ENCODE measurements at regions not wholly inside any gene's neighbourhood (a gene's known extent, or its start where the extent isn't known, plus 50 kb on each side); places are given as distances from the start of the nearest gene placed in this dataset.
A peak's percentile ranks its signal among the peaks of the same experiment; 100 is the strongest.

DNA sequence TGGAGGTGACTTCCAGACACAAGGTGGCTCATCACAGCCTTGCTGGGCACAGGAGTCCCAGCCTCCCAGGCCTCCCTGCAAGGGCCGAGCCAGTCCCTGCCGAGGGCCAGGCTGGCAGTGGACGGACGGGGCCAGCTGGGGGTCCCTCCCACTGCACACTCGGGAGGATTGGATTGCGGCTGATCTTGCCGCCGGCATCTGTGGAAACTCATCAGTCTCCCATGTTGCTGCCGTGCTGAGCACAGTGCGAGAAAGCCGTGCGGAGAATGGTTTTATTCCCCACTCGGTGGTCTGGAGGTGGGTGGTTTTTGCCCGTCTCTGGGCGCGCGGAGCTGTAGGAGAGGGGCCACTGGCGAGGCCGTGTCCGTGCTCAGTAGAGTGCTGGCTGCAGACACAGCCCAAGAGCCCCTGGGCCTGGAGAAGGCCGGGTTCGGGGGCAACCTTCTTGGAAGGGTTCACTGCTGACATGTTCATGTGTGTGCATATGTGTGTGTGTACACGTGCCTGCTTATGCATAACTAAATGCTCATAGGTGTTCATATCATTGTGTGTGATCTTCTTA is 1246.4 kb downstream of the BRD1 start:
- 74 to 83% (median 81%) methylated on average over 21 to 23 of the region's 23 CpGs for WGBS, 5 donors
- H3K27me3 ChIP-seq, result peaks cover 6 to 40% (median 12%) of the 10 kb centered on the region in 3 donors
- no peak for DNase-seq
- TF ChIP-seq, protein P1, sequence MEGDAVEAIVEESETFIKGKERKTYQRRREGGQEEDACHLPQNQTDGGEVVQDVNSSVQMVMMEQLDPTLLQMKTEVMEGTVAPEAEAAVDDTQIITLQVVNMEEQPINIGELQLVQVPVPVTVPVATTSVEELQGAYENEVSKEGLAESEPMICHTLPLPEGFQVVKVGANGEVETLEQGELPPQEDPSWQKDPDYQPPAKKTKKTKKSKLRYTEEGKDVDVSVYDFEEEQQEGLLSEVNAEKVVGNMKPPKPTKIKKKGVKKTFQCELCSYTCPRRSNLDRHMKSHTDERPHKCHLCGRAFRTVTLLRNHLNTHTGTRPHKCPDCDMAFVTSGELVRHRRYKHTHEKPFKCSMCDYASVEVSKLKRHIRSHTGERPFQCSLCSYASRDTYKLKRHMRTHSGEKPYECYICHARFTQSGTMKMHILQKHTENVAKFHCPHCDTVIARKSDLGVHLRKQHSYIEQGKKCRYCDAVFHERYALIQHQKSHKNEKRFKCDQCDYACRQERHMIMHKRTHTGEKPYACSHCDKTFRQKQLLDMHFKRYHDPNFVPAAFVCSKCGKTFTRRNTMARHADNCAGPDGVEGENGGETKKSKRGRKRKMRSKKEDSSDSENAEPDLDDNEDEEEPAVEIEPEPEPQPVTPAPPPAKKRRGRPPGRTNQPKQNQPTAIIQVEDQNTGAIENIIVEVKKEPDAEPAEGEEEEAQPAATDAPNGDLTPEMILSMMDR (IDR thresholded peaks at IDR 0.05), result no peak
- no peak for TF ChIP-seq POLR2A (IDR thresholded peaks at IDR 0.05)
- no peak for TF ChIP-seq EP300 (IDR thresholded peaks at IDR 0.05)
- TF ChIP-seq POLR2AphosphoS5 (IDR thresholded peaks at IDR 0.05), result no peak
- no peaks in the 10 kb centered on the region for H3K9me3 ChIP-seq
- H3K4me3 ChIP-seq, result no peak overlapping the region
- no peak overlapping the region for H3K27ac ChIP-seq
- peaks cover 1 to 25% (median 7%) of the 10 kb centered on the region in 4 donors for H3K4me1 ChIP-seq
- intact Hi-C loops (cut with DNase I; ENCODE audit: low total_unique reads), result no loop called here
- no peaks in the 10 kb centered on the region for H3K36me3 ChIP-seq

DNA sequence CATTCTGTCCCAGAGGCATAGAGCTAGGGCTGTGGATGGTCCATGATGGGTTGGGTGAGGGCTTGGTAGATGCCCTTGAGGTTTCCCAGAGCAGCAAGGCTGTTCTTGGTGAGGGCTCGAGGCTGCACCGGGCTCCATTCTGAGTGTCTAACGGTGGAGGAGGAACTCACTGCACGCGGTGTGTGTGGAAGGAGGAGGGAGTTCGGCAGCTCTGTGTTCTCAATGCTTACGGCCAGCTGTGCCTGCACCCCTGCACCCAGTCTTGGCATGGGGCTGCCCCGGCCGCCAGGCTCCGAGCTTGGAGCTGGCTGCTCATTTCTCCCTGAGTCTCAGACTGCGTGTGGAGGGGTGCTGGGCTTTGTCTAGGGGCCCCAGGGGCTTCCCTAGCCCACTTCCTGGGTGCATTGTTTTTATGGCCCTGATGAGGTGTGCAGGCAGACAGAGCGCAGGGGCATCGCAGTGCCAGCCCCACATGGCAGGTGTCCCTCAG is 1247.1 kb downstream of the BRD1 start:
- 68 to 82% (median 75%) methylated on average over 8 to 13 of the region's 13 CpGs for WGBS, 5 donors
- no peak overlapping the region for H3K27ac ChIP-seq
- H3K9me3 ChIP-seq, result no peaks in the 10 kb centered on the region
- H3K27me3 ChIP-seq, result peaks cover 9 to 37% (median 15%) of the 10 kb centered on the region in 3 donors
- TF ChIP-seq, protein P1 (IDR thresholded peaks at IDR 0.05), result no peak
- no peak for TF ChIP-seq POLR2AphosphoS5 (IDR thresholded peaks at IDR 0.05)
- TF ChIP-seq EP300 (IDR thresholded peaks at IDR 0.05), result no peak
- TF ChIP-seq POLR2A (IDR thresholded peaks at IDR 0.05), result no peak
- no peaks in the 10 kb centered on the region for H3K36me3 ChIP-seq
- no peak overlapping the region for H3K4me3 ChIP-seq
- peaks cover 3 to 22% (median 10%) of the 10 kb centered on the region in 4 donors for H3K4me1 ChIP-seq
- DNase-seq, result no peak
- intact Hi-C loops (cut with DNase I; ENCODE audit: low total_unique reads), result no loop called here

DNA sequence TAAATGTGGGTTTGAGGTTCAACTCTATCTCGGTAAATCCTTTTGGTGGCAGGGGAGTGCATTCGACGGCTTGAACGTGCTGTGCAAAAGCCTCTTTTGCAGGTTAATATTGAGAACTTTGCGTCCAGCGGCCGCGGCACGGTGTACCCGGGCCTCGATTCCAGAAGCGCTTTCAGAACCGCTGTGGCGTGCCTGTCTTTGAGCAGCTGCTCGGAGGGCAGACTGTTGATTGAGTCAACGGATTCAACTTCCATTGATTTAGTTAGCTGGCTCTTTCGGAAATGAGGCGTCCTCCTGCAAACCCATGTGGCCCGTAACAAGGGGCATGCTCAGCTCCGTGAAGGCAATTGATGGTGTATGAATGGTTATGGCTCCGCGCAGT is 1247.8 kb downstream of the BRD1 start:
- TF ChIP-seq EP300 (IDR thresholded peaks at IDR 0.05) (no peak), POLR2A (IDR thresholded peaks at IDR 0.05) (no peak), POLR2AphosphoS5 (IDR thresholded peaks at IDR 0.05) (no peak)
- TF ChIP-seq, protein P1 (IDR thresholded peaks at IDR 0.05), result no peak
- no peaks in the 10 kb centered on the region for H3K36me3 ChIP-seq
- peaks cover 9 to 38% (median 17%) of the 10 kb centered on the region in 3 donors for H3K27me3 ChIP-seq
- H3K4me1 ChIP-seq, result peaks cover 3 to 25% (median 12%) of the 10 kb centered on the region in 4 donors
- H3K9me3 ChIP-seq, result no peaks in the 10 kb centered on the region
- intact Hi-C loops (cut with DNase I; ENCODE audit: low total_unique reads), result loop anchor here (10.0 kb wide), 2 partner anchors 725 to 1055 kb away; no protein-coding TSS in a partner anchor
- 74 to 85% (median 81%) methylated on average over 22 of the region's 22 CpGs for WGBS, 5 donors
- no peak overlapping the region for H3K4me3 ChIP-seq
- no peak overlapping the region for H3K27ac ChIP-seq
- DNase-seq, result no peak

DNA sequence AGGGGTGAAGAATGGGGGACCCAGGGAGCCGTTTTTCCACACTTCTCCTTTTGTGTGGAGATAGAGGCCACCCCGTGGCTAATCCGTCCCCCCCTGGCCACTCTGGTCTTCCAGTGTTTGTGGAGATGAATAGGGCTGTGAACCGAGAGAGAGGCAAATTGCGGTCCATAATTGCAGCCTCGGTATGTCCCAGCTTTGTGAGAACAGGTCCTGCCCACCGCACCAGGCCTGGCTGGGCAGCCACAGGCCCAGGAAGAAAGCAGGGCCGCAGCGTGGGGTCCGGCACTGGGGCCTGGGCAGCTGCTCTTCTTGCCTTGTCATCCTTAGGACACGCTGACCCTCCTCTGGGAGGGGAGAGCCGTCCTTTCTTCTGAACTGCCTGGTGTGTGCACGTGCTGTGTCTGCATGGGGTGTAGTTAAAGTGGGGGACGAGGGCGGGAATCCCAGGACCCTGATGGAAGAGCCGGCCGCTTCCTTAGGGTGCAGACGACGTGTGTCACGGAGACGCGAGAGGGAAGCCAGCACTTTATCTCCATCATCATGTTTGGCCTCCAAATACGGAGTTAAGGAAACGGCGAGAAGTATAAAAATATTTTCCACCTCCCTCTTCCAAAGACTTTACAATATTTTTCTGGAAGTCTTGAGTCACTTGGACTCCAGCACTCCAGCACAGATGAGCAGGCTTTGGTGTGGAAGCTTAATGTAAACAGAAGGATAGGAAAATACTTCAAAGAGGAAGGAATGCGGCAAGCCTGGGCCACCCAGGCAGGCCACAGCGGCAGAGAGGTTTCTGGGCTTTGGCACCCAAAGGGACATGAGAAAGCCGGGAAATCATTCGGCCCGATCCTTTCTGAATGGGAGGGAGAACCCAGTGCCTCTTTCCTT is 1248.4 kb downstream of the BRD1 start:
- Histone ChIP-seq H3K27ac (no peak overlapping the region), H3K9me3 (no peaks in the 10 kb centered on the region), H3K4me1 (peaks cover 3 to 27% (median 14%) of the 10 kb centered on the region in 4 donors), H3K4me3 (no peak overlapping the region), H3K27me3 (peaks cover 14 to 44% (median 23%) of the 10 kb centered on the region in 3 donors), H3K36me3 (no peaks in the 10 kb centered on the region)
- DNase-seq, result peak in 1 of 2 donors; percentile 62
- intact Hi-C loops (cut with DNase I; ENCODE audit: low total_unique reads), result loop anchor here (10.0 kb wide), 2 partner anchors 726 to 1056 kb away; no protein-coding TSS in a partner anchor
- TF ChIP-seq EP300 (IDR thresholded peaks at IDR 0.05) (no peak), POLR2AphosphoS5 (IDR thresholded peaks at IDR 0.05) (no peak), POLR2A (IDR thresholded peaks at IDR 0.05) (no peak)
- TF ChIP-seq, protein P1 (IDR thresholded peaks at IDR 0.05), result no peak
- WGBS, 5 donors, result 48 to 69% (median 58%) methylated on average over 30 of the region's 30 CpGs
